Head of caudate nucleus (tissue), 42 donors: ENCODE measurements at regions not wholly inside any gene's neighbourhood (a gene's known extent, or its start where the extent isn't known, plus 50 kb on each side); places are given as distances from the start of the nearest gene placed in this dataset.

Experiments
- DNase-seq, 42 donors: peaks; one replicate each; pipeline versions ENCODE4 v3.0.0 to v3.0.0-alpha.2; 2020 to 2021; ENCODE audit warnings: mixed read lengths in 7 of 42
- intact Hi-C: fragments of 100-400 bp; cut with DNase I; formaldehyde crosslinking; loops from one replicate; pipeline ENCODE4 v1.15.0; 2022

- no peak for DNase-seq
- intact Hi-C loops = no loop called here
Measured at GRCh38 chr11:130798280-130798679, 118.0 kb downstream of the SNX19 start.

- intact Hi-C loops = no loop called here
Measured at GRCh38 chr11:130798801-130799200, 117.5 kb downstream of the SNX19 start.

GRCh38 chr11:130801333-130802122 is 114.8 kb downstream of the SNX19 start:
- intact Hi-C loops = no loop called here
- no peak for DNase-seq

More at GRCh38 chr11:130798801-130799200, 117.5 kb downstream of the SNX19 start:
- no peak for DNase-seq

- intact Hi-C loops = no loop called here
- DNase-seq = no peak
Measured at GRCh38 chr11:130802567-130802966, 113.7 kb downstream of the SNX19 start.

GRCh38 chr11:130804306-130805076 is 111.8 kb downstream of the SNX19 start:
- intact Hi-C loops = no loop called here
- DNase-seq = peak in 1 of 42 donors; percentile 31

- DNase-seq = peak in 2 of 42 donors; percentile 2 to 31
- intact Hi-C loops = no loop called here
Measured at GRCh38 chr11:130806746-130807145, 109.5 kb downstream of the SNX19 start.

GRCh38 chr11:130808541-130808940 is 107.7 kb downstream of the SNX19 start:
- intact Hi-C loops = no loop called here
- DNase-seq = peak in 2 of 42 donors; percentile 8 to 14

GRCh38 chr11:130813196-130813595 is 103.1 kb downstream of the SNX19 start:
- peak in 1 of 42 donors; percentile 26 for DNase-seq
- intact Hi-C loops = no loop called here

GRCh38 chr11:130813638-130814037 is 102.6 kb downstream of the SNX19 start:
- DNase-seq = peak in 1 of 42 donors; percentile 20
- intact Hi-C loops = no loop called here

GRCh38 chr11:130814440-130815096 is 101.7 kb downstream of the SNX19 start:
- peak in 1 of 42 donors; percentile 15 for DNase-seq
- intact Hi-C loops = no loop called here

GRCh38 chr11:130815097-130815802 is 101.0 kb downstream of the SNX19 start:
- peak in 1 of 42 donors; percentile 32 for DNase-seq
- intact Hi-C loops = no loop called here

- DNase-seq = peak in 1 of 42 donors; percentile 26
- intact Hi-C loops = no loop called here
Measured at GRCh38 chr11:130815956-130816355, 100.3 kb downstream of the SNX19 start.

- intact Hi-C loops = no loop called here
- peak in 1 of 42 donors; percentile 25 for DNase-seq
Measured at GRCh38 chr11:130816546-130817329, 99.5 kb downstream of the SNX19 start.

- DNase-seq = peak in 1 of 42 donors; percentile 33
- intact Hi-C loops = no loop called here
Measured at GRCh38 chr11:130817330-130817944, 98.8 kb downstream of the SNX19 start.

GRCh38 chr11:130819625-130820024 is 96.7 kb downstream of the SNX19 start:
- DNase-seq = peak in 1 of 42 donors; percentile 29
- intact Hi-C loops = no loop called here
